Hematopoietic multipotent progenitor cell treated with erythropoietin and hydrocortisone succinate and interleukin-3 and kit ligand, for 6 days (in vitro differentiated cells): ENCODE measurements at regions not wholly inside any gene's neighbourhood (a gene's known extent, or its start where the extent isn't known, plus 50 kb on each side); places are given as distances from the start of the nearest gene placed in this dataset.
"Not testable (repeated sequence)": the region's sequence is repeated elsewhere in the genome, so short reads cannot be mapped to it uniquely, and the experiment has no call there.

Source experiments
- DNase-seq: peaks from one replicate; pipeline ENCODE4 v3.0.0-alpha.2; 2015

DNA sequence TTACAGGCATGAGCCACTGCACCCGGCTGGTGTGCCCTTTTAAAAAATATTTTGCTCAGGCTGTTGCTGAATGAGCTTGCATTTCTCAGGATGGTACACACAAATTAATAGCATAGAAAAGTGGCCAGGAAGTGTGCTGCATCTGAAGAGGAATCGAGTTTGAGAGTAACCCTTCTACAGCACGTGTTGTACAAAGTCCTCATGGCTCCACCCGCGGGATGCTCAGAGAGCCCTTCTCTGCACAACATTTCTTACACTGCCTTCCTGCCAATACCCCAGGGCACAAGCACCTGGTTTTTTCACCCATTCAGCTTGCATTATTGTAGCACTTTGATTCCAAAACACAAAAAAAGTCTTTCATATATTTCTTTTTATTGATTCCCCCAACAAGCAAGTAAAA lies 90.1 kb upstream of the NEDD4L start:
- DNase-seq, result no peak

DNA sequence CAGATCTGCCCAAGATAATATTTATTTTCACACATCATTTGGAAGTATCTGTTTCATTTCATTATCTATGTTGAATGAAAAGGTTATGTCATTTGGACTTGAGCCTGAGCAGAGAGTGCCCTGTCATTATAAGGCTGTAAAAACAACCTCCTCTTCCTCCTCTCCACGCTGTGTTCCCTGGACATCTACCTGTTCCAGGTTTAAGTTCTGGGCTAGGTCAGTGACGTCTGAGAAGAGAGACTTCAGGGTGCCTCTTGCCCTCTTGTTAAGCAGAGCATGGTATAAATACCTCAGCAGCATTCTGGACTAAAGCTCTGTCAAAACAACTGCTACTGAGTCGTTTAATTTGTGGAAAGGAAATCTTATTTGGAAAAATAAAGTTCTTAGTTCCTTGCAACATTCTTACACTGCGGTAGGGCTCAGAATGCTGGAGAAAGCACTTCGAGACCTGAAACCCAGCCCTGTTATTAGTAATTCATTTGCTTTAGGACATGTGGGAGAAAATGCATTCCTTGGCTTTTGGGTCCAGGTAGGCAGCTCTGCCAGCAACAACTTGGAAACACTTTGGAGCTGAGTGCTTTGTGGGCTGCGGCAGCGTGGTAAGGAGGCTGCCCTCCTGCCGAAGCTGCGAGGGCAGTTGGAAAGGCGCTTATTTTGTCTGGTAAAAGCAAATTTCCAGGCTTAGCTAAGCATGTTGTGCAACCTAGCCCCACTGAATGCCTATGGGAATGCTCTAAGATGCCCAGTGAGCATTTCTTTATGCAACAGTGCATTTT lies 91.8 kb upstream of the NEDD4L start:
- DNase-seq, result no peak

DNA sequence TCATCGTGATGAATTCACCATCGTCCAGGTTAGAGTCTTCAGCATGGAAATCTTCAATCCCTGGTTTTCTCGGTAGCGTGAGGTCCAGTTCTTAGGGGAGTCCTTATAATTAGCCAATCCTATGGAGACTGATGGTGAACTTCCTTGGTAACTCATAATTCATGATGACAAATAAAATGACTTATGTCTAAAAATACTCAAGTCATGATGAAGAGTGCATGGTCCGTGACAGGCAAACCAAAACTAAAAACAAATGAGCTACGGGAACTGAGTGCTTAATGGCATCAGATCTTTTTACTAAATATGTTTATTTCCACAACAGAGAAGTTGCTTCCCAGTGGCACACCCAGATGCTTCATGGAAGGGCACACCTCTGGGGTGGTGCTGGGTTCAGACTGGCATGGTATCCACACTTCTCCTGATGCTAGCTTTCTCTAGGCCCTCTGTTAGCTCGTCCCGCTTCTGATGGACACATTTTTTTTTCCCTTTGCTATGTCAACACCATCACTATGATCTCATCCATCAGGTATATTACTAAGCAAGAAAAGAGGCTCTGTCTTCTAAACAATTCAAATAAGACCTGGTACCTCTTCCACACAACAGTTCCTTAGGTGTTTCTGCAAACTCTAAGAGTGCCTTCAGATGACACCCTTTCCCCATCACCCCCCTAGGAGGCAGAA lies 92.8 kb upstream of the NEDD4L start:
- no peak for DNase-seq

DNA sequence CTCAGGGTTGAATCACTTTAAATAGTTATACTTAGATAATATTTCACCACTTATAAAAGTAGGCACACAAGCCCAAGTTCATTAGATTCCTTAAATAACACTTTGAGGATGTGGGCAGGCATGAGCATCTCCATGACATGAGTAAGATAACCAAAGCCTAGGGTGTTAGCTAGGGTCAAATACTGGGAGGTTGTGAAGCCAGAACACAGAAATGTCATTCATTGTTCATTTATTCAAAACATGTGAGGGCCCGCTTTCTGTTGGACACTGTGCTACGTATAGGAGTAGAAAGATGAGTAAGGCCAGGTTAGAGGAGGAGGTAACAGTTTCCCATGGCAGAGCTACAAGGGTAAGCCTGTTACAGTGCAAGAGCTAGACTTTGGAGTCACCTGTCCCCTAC lies 93.5 kb upstream of the NEDD4L start:
- DNase-seq, result no peak

DNA sequence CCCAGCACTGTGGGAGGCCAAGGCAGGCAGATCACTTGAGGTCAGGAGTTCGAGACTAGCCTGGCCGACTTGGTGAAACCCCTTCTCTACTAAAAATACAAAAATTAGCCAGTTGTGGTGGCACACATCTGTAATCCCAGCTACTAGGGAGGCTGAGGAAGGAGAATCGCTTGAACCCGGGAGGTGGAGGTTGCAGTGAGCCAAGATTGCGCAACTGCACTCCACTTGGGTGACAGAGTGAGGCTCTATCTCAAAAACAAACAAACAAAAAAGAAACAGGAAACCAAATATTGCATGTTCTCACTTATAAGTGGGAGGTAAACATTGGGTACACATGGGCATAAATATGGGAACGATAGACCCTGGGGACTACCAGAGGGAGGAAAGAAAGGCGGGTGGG lies 94.7 kb upstream of the NEDD4L start:
- not testable (repeated sequence) for DNase-seq

DNA sequence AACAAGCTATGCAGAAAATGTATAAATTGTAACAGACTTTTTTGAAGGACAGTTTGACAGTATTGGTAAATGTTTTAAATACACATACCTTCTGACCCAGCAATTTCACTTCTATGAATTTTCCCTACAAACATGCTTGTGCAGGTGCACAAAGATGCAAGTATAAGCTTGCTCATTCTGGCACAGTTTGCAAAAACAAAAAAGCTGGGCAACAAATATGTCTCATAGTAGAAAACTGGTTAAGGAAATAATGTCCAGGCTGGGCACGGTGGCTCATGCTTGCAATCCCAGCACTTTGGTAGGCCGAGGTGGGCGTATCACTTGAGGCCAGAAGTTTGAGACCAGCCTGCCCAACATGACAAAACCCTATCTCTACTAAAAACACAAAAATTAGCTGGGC lies 96.9 kb upstream of the NEDD4L start:
- DNase-seq, result no peak

- no peak for DNase-seq
Observed at GRCh38 chr18:57943723-57944122, 100.3 kb upstream of the NEDD4L start.

DNA sequence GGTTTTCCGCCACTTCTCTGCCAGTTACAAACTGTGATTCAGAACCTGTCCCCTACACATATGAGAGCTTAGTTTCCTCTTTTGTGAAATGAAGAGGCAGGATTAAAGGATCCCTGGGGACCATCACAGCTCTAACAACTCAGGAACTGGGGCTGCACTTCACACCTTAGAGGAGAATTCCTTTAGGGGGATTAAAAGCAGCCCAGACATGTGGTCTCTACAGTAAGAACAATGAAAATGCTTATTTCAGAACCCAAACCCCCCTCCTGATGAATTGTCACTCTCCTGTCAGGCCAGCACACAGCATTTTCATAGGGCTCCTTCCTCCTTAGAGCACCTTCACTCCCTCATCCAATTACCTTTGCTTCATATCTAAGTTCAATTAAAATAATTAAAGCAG lies 101.5 kb upstream of the NEDD4L start:
- DNase-seq, result no peak

DNA sequence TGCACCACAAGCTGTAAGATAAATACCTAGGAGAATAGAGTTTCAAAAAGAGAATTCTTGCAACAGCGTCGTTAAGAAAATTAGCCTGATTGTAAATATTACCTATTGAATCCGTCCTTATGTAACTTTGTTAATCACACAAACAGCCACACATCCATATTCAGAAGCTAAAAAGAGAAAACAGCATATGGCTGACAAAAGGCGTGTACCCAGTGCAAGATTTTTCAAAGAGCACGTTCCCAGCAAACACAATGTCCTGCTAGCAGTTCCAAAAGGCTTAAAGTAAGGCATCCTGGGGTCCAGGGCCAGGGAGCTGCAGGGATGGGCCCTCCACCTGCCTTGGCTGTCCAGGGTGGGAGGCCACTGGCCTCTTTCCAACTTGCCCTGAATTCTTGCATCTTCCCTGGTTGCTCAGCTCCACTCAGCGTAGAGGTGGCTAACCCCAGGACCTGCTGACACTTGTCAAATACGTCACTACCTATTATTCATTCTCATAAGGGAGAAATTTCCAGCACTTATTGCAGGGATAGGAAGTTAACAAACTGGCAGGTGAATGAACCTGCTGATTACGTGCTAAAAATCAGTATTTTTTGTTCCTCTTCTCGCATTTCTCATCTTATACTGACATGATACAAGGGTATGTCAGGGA lies 102.1 kb upstream of the NEDD4L start:
- no peak for DNase-seq

GRCh38 chr18:57940166-57940660 lies 103.8 kb upstream of the NEDD4L start:
- no peak for DNase-seq

DNA sequence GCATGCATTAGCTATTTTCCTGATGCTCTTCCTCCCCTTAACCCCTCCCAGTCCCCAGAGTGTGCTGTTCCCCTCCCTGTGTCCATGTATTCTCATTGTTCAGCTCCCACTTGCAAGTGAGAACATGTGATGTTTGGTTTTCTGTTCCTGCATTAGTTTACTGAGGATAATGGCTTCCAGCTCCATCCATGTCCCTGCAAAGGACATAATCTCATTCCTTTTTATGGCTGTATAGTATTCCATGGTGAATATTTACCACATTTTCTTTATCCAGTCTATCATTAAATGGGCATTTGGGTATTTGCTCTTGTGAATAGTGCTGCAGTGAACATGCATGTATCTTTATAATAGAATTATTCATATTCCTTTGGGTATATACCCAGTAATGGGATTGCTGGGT lies 109.7 kb upstream of the NEDD4L start:
- DNase-seq, result not testable (repeated sequence)

GRCh38 chr18:57931038-57931437 lies 113.0 kb upstream of the NEDD4L start:
- no peak for DNase-seq

- DNase-seq, result no peak
Observed at GRCh38 chr18:57930476-57930875, 113.5 kb upstream of the NEDD4L start.

DNA sequence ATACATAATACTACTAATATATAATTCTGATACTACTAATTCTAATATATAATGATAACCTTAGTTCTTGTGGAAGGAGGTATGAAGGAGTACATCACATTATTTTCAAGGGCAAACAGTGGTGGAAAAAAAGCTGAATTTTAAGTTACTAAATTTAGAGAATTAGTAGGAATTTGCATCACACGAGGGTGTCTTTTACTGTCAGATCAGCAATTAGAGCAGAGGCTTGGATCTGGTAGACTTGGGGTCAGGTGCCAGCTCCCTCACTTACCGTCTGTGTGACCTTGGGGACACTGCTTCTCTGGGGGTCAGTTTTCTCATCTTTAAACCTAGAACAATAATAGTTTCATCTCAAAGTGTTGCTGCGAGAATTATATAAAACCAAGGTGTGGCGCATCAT lies 114.1 kb upstream of the NEDD4L start:
- DNase-seq, result no peak

- no peak for DNase-seq
Observed at GRCh38 chr18:57928466-57928865, 115.6 kb upstream of the NEDD4L start.

DNA sequence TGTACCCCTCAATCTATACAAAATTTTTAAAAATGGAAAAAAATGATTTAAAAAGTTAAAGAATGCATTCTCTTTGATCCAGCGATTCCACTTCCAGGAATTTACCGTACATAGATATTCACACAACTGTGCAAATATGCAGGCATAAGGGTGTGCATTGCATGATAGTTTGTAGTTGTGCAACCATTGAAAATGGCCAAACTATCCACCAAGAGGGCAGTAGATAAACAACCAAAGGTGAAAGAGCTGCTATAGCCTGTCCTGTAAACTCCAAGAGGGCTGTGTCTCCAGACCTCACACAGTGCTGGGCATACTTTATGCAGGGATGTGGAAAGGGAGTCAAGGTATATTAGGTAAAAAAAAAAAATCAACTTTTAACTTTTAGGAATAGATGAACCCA lies 116.5 kb upstream of the NEDD4L start:
- no peak for DNase-seq

DNA sequence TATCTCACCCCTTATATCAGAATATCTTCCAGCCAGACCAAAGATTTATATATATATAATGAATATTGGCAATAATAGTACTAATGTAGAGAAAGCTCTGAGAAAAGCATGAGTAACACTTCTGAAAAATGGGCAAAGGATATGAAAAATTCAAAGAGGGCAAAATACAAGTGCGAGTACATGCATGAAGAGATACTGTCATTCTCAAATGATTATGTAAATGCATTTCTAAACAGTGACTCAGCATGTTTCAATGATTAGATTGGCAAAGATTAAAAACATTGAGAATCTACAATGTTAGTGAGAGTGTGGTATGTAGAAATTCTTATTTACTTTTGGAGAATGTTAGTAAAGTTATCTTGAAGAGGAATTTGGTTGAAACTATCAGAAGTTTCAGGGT lies 118.3 kb upstream of the NEDD4L start:
- peak; percentile 21 for DNase-seq

GRCh38 chr18:57923611-57924010 lies 120.4 kb upstream of the NEDD4L start:
- DNase-seq, result no peak

DNA sequence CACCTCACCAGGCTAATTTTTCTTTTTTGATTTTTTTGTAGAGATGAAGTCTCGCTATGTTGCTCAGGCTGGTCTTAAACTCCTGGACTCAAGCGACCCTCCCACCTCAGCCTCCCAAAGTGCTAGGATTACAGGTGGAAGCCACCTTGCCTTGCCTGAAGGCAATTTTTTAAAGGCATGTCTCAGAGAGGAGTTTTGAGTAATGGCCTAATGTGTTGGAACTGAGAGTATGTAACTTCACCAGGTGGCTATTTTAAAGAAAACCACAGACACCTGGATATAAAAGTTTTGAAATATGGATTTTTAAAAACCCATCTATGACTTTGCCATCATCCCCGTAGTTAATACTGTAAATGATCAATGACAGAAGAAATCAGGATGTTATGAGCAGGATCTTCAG lies 119.8 kb upstream of the ATP8B1 start:
- no peak for DNase-seq

- DNase-seq, result peak; percentile 49
Observed at GRCh38 chr18:57921708-57922107, 118.6 kb upstream of the ATP8B1 start.

DNA sequence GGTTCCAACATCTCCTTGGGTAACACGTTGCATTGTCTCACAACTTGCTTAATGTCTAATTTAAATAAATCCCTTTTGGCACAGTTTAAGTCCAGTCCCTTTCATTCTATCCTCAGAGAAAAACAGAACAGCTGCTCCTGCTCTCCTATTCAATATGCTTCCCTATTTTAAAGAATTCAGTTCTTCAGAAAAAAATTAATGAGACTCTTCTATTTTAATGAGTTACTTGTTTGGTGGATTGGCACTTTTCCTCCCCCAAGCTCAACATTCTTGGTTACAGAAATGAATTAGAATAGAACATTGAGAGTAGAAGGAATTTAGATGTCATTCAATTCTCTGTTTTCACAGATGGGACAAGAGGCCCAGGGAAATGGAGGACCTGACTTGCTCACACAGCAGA lies 116.9 kb upstream of the ATP8B1 start:
- DNase-seq, result no peak

GRCh38 chr18:57918601-57919000 lies 115.5 kb upstream of the ATP8B1 start:
- no peak for DNase-seq

- DNase-seq, result no peak
Observed at GRCh38 chr18:57916684-57917083, 113.6 kb upstream of the ATP8B1 start.
